ENCODE measurements at regions not wholly inside any gene's neighbourhood (a gene's known extent, or its start where the extent isn't known, plus 50 kb on each side); places are given as distances from the start of the nearest gene placed in this dataset.

- Histone ChIP-seq H3K9me1 (replicated peaks; ENCODE audit: control insufficient read depth, extremely low read depth, insufficient read depth, low read length) (no peaks in the 10 kb centered on the region), H3K36me3 (ENCODE audit: control insufficient read depth in 2 of 2, extremely low read depth in 1 of 2, insufficient read depth in 2 of 2, low read length in 2 of 2) (no peaks in the 10 kb centered on the region), H3K79me2 (ENCODE audit: control insufficient read depth, insufficient read depth, low read length) (no peaks in the 10 kb centered on the region), H2AFZ (ENCODE audit: low read depth, low read length) (no peak overlapping the region), H4K20me1 (replicated peaks; ENCODE audit: control insufficient read depth, extremely low read depth, insufficient read depth, low read length) (no peaks in the 10 kb centered on the region), H3K4me3 (replicated peaks in 1 of 3; ENCODE audit: insufficient read depth in 1 of 3, low read depth in 1 of 3, low read length in 3 of 3) (no peak overlapping the region), H3K9me3 (replicated peaks; ENCODE audit: control insufficient read depth, insufficient read depth, low read length) (no peaks in the 10 kb centered on the region), H3K9ac (replicated peaks; ENCODE audit: extremely low read depth, insufficient read depth, low read length) (no peak overlapping the region), H3K27me3 (ENCODE audit: control insufficient read depth in 2 of 2, insufficient read depth in 2 of 2, low read length in 2 of 2) (no peaks in the 10 kb centered on the region), H3K27ac (ENCODE audit: insufficient read depth, low read depth, low read length) (no peak overlapping the region), H3K4me1 (ENCODE audit: control insufficient read depth, extremely low read depth, insufficient read depth, low read length) (no peaks in the 10 kb centered on the region), H3K4me2 (ENCODE audit: insufficient read depth, low read length) (no peak overlapping the region)
- intact Hi-C loops (cut with micrococcal nuclease) (no loop called here), dilution Hi-C loops (cut with MboI; ENCODE audit: extremely low pct_ligation_motif_present, low sequenced_read_pairs) (no loop called here)
- ChIA-PET CTCF (no interaction called here), POLR2A (no interaction called here)
- TF ChIP-seq MAX (IDR thresholded peaks at IDR 0.05; ENCODE audit: insufficient read depth, insufficient read length) (no peak), CTCF (IDR thresholded peaks at IDR 0.05; ENCODE audit: extremely low read depth in 1 of 2, insufficient read depth in 1 of 2, low read depth in 1 of 2, low read length in 2 of 2) (no peak), EZH2 (IDR thresholded peaks at IDR 0.05; ENCODE audit: borderline replicate concordance, low read depth, low read length, severe bottlenecking) (no peak), GATA2 (IDR thresholded peaks at IDR 0.05; ENCODE audit: insufficient read depth, insufficient read length, low read depth, low read length) (no peak), POLR2AphosphoS5 (IDR thresholded peaks at IDR 0.05; ENCODE audit: insufficient read depth, low read depth, low read length) (no peak), MYC (IDR thresholded peaks at IDR 0.05; ENCODE audit: low read depth, low read length) (no peak), FOS (IDR thresholded peaks at IDR 0.05; ENCODE audit: borderline replicate concordance, insufficient read depth, low read length) (no peak), POLR2A (IDR thresholded peaks at IDR 0.05; ENCODE audit: low read depth, low read length) (no peak), JUN (IDR thresholded peaks at IDR 0.05; ENCODE audit: borderline replicate concordance, insufficient read depth, insufficient read length, low read depth) (no peak)
- no peak for DNase-seq (ENCODE audit: low read depth, low spot score)
- no TSS peak for BruUV-seq (replicated peaks)
- no peak for FAIRE-seq
These were observed 444.8 kb upstream of the MKI67 start for GRCh38 chr10:128571071-128571470.
